Neural cell (in vitro differentiated cells): ENCODE measurements at regions not wholly inside any gene's neighbourhood (a gene's known extent, or its start where the extent isn't known, plus 50 kb on each side); places are given as distances from the start of the nearest gene placed in this dataset.

Experiments
- H2AFZ ChIP-seq: fragments of 200-600, 300-800 bp; sonication (generic), shearing (Covaris generic); 2 replicates; pipeline ENCODE4 v1.6.0; 2014; ENCODE audit warnings: low read depth, mild to moderate bottlenecking, antibody characterized with exemption, low read length, moderate library complexity
- H3F3A ChIP-seq: fragments of 200-600 bp; shearing (Covaris generic); 2 replicates; pipeline ENCODE4 v1.6.1; 2016; ENCODE audit warnings: mild to moderate bottlenecking, moderate library complexity, mixed read lengths, antibody characterized with exemption, low read length; ENCODE audit not compliant: insufficient read depth, poor library complexity, severe bottlenecking
- H3K27ac ChIP-seq: fragments of 200-600, 300-800 bp; sonication (generic), shearing (Covaris generic); 2 replicates; pipeline ENCODE4 v1.5.1; 2014; ENCODE audit warnings: mild to moderate bottlenecking, low read length, moderate library complexity
- H3K27me3 ChIP-seq: fragments of 300-800, 200-600 bp; sonication (generic), shearing (Covaris generic); 2 replicates; pipeline ENCODE4 v1.6.0; 2014; ENCODE audit warnings: mild to moderate bottlenecking, low read depth, low read length, moderate library complexity; ENCODE audit not compliant: insufficient read depth
- H3K36me3 ChIP-seq: fragments of 300-800, 200-600 bp; sonication (generic), shearing (Covaris generic); 2 replicates; pipeline ENCODE4 v1.5.1; 2014; ENCODE audit warnings: mild to moderate bottlenecking, antibody characterized with exemption, low read length, moderate library complexity; ENCODE audit not compliant: insufficient read depth
- H3K4me2 ChIP-seq: fragments of 300-800, 200-600 bp; sonication (generic), shearing (Covaris generic); 2 replicates; pipeline ENCODE4 v1.6.0; 2014; ENCODE audit warnings: mild to moderate bottlenecking, low read length
- H3K4me3 ChIP-seq: fragments of 300-800, 200-600 bp; sonication (generic), shearing (Covaris generic); 2 replicates; pipeline ENCODE4 v1.5.1; 2014; ENCODE audit warnings: mild to moderate bottlenecking, low read length, moderate library complexity
- H3K79me2 ChIP-seq: fragments of 200-600 bp; shearing (Covaris generic); replicated peaks from 2 replicates; pipeline ENCODE4 v1.6.0; 2014; ENCODE audit warnings: mild to moderate bottlenecking, low read length, moderate library complexity; ENCODE audit not compliant: insufficient read depth
- H3K9ac ChIP-seq: fragments of 300-800, 200-600 bp; sonication (generic), shearing (Covaris generic); 2 replicates; pipeline ENCODE4 v1.6.1; 2016; ENCODE audit warnings: mild to moderate bottlenecking, low read length, mixed read lengths
- H3K9me2 ChIP-seq: fragments of 200-600 bp; shearing (Covaris generic); 2 replicates; pipeline ENCODE4 v1.6.1; 2016; ENCODE audit warnings: mild to moderate bottlenecking, low read length, mixed read lengths; ENCODE audit not compliant: insufficient read depth
- H3K9me3 ChIP-seq: fragments of 200-600, 300-800 bp; sonication (generic), shearing (Covaris generic); 2 replicates; pipeline ENCODE4 v1.6.1; 2016; ENCODE audit warnings: mild to moderate bottlenecking, mixed run types, low read length, moderate library complexity, mixed read lengths
- H4K20me1 ChIP-seq: fragments of 200-600 bp; shearing (Covaris generic); 2 replicates; pipeline ENCODE4 v1.6.1; 2016; ENCODE audit warnings: mild to moderate bottlenecking, mixed run types; ENCODE audit not compliant: insufficient read depth
- EP300 ChIP-seq: fragments of 450-650 bp; conservative IDR thresholded peaks from 2 replicates; pipeline ENCODE4 v1.6.1; 2014; ENCODE audit warnings: antibody characterized with exemption, mild to moderate bottlenecking, moderate library complexity; ENCODE audit not compliant: poor library complexity, severe bottlenecking
- EZH2 ChIP-seq: fragments of 200-600, 300-800 bp; shearing (Covaris generic), sonication (generic); IDR thresholded peaks from 2 replicates; pipeline ENCODE4 v1.6.1; 2014; ENCODE audit warnings: antibody characterized with exemption, low read length, borderline replicate concordance, mild to moderate bottlenecking; ENCODE audit not compliant: insufficient read depth, poor library complexity, severe bottlenecking
- MXI1 ChIP-seq: fragments of 450-650 bp; conservative IDR thresholded peaks from 2 replicates; pipeline ENCODE4 v1.6.1; 2014; ENCODE audit warnings: antibody characterized with exemption, mild to moderate bottlenecking; ENCODE audit not compliant: poor library complexity, severe bottlenecking
- POLR2AphosphoS5 ChIP-seq: IDR thresholded peaks from 2 replicates; pipeline ENCODE4 v1.6.1; 2012
- RAD21 ChIP-seq: fragments of 450-650 bp; conservative IDR thresholded peaks from 2 replicates; pipeline ENCODE4 v1.6.1; 2014; ENCODE audit warnings: antibody characterized with exemption, mild to moderate bottlenecking, moderate library complexity
- SMC3 ChIP-seq: fragments of 450-650 bp; conservative IDR thresholded peaks from 2 replicates; pipeline ENCODE4 v1.6.1; 2014; ENCODE audit warnings: antibody characterized with exemption, mild to moderate bottlenecking, moderate library complexity; ENCODE audit not compliant: poor library complexity
- TAF1 ChIP-seq: IDR thresholded peaks from 2 replicates; pipeline ENCODE4 v1.6.1; 2012; ENCODE audit warnings: low read depth
- TF ChIP-seq, protein P1 (sequence below): IDR thresholded peaks from 2 replicates; pipeline ENCODE4 v1.6.1; 2012; ENCODE audit warnings: borderline replicate concordance
- TF ChIP-seq, protein P2 (sequence below): fragments of 450-650 bp; IDR thresholded peaks from 2 replicates; pipeline ENCODE4 v1.5.1; 2014; ENCODE audit warnings: antibody characterized with exemption, mild to moderate bottlenecking, moderate library complexity; ENCODE audit not compliant: poor library complexity, severe bottlenecking

DNA sequence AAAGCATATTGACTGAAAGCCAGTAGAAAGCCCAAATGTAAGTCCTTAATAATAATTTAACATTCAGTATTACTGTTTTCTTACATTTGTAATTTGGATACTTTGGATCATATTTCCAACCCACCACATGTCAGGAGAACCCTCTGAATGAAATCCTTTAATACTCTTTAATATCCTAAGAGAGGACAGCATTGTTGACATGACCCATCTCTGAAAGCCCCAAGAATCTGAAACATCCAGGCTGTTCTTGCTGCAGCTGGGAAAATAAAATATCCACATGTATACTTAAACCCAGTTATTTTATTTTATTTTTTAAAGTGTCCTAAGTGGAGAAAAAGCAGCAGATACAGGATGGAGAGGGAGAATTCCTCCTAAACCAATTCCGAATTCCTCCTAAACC lies 130.8 kb upstream of the RIPOR2 start:
- Histone ChIP-seq H3F3A (no peaks in the 10 kb centered on the region), H3K9ac (no peak overlapping the region), H3K9me3 (no peaks in the 10 kb centered on the region), H2AFZ (no peak overlapping the region), H3K27me3 (no peaks in the 10 kb centered on the region), H3K36me3 (no peaks in the 10 kb centered on the region), H3K9me2 (no peaks in the 10 kb centered on the region), H3K79me2 (no peaks in the 10 kb centered on the region), H3K27ac (no peak overlapping the region), H3K4me3 (no peak overlapping the region), H4K20me1 (no peaks in the 10 kb centered on the region), H3K4me2 (no peak overlapping the region)
- TF ChIP-seq, protein P1, sequence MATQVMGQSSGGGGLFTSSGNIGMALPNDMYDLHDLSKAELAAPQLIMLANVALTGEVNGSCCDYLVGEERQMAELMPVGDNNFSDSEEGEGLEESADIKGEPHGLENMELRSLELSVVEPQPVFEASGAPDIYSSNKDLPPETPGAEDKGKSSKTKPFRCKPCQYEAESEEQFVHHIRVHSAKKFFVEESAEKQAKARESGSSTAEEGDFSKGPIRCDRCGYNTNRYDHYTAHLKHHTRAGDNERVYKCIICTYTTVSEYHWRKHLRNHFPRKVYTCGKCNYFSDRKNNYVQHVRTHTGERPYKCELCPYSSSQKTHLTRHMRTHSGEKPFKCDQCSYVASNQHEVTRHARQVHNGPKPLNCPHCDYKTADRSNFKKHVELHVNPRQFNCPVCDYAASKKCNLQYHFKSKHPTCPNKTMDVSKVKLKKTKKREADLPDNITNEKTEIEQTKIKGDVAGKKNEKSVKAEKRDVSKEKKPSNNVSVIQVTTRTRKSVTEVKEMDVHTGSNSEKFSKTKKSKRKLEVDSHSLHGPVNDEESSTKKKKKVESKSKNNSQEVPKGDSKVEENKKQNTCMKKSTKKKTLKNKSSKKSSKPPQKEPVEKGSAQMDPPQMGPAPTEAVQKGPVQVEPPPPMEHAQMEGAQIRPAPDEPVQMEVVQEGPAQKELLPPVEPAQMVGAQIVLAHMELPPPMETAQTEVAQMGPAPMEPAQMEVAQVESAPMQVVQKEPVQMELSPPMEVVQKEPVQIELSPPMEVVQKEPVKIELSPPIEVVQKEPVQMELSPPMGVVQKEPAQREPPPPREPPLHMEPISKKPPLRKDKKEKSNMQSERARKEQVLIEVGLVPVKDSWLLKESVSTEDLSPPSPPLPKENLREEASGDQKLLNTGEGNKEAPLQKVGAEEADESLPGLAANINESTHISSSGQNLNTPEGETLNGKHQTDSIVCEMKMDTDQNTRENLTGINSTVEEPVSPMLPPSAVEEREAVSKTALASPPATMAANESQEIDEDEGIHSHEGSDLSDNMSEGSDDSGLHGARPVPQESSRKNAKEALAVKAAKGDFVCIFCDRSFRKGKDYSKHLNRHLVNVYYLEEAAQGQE = no peak
- TF ChIP-seq, protein P2, sequence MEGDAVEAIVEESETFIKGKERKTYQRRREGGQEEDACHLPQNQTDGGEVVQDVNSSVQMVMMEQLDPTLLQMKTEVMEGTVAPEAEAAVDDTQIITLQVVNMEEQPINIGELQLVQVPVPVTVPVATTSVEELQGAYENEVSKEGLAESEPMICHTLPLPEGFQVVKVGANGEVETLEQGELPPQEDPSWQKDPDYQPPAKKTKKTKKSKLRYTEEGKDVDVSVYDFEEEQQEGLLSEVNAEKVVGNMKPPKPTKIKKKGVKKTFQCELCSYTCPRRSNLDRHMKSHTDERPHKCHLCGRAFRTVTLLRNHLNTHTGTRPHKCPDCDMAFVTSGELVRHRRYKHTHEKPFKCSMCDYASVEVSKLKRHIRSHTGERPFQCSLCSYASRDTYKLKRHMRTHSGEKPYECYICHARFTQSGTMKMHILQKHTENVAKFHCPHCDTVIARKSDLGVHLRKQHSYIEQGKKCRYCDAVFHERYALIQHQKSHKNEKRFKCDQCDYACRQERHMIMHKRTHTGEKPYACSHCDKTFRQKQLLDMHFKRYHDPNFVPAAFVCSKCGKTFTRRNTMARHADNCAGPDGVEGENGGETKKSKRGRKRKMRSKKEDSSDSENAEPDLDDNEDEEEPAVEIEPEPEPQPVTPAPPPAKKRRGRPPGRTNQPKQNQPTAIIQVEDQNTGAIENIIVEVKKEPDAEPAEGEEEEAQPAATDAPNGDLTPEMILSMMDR = no peak
- TF ChIP-seq MXI1 (no peak), POLR2AphosphoS5 (no peak), TAF1 (no peak), RAD21 (no peak), EP300 (no peak), SMC3 (no peak), EZH2 (no peak)

DNA sequence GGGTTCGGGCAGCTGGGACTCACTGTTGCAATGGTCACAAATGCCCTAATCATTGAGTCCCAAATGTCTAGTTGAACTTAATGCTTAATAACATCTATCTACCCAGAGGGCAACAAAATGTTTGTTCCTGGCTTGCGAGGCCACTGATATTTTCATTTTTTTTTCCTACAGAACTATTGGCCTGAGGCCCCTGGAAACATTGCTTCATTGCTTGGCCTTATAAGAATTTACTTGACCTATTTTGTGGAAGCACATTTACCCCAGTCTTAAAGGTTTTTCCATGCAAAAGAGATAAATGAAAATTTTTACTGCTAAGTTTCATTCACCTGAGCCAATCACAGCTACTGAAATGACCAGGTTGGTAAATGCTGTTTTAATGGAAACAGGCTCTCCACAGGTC lies 133.1 kb upstream of the RIPOR2 start:
- no peaks in the 10 kb centered on the region for H3K9me3 ChIP-seq
- H2AFZ ChIP-seq = no peak overlapping the region
- H3K79me2 ChIP-seq = no peaks in the 10 kb centered on the region
- no peaks in the 10 kb centered on the region for H3K36me3 ChIP-seq
- H3K9me2 ChIP-seq = no peaks in the 10 kb centered on the region
- H3K27ac ChIP-seq = no peak overlapping the region
- no peak overlapping the region for H3K4me3 ChIP-seq
- no peaks in the 10 kb centered on the region for H4K20me1 ChIP-seq
- H3F3A ChIP-seq = no peaks in the 10 kb centered on the region
- TF ChIP-seq MXI1 (no peak), SMC3 (no peak), RAD21 (no peak), EZH2 (no peak), TAF1 (no peak)
- TF ChIP-seq, protein P2 = no peak
- no peaks in the 10 kb centered on the region for H3K27me3 ChIP-seq
- no peak overlapping the region for H3K9ac ChIP-seq
- no peak overlapping the region for H3K4me2 ChIP-seq
